ENCODE measurements at regions not wholly inside any gene's neighbourhood (a gene's known extent, or its start where the extent isn't known, plus 50 kb on each side); places are given as distances from the start of the nearest gene placed in this dataset.

- no peak overlapping the region for H3K4me3 ChIP-seq
- WGBS (ENCODE audit: low lambda C conversion rate, missing lambda C conversion rate): 69% methylated on average over 3 of the region's 3 CpGs
- no peaks in the 10 kb centered on the region for H4K20me1 ChIP-seq (ENCODE audit: insufficient read depth, poor library complexity, severe bottlenecking)
- no peaks in the 10 kb centered on the region for H3K4me1 ChIP-seq (ENCODE audit: insufficient read depth)
- no peak overlapping the region for H3K27ac ChIP-seq
- H3K27me3 ChIP-seq: no peaks in the 10 kb centered on the region
- no peaks in the 10 kb centered on the region for H3K9me2 ChIP-seq (replicated peaks; ENCODE audit: insufficient read depth)
- TF ChIP-seq EZH2 (IDR thresholded peaks at IDR 0.05; ENCODE audit: borderline replicate concordance): no peak
- TF ChIP-seq CTCF (IDR thresholded peaks at IDR 0.05; ENCODE audit: poor library complexity): no peak
- TF ChIP-seq EZH2phosphoT487 (IDR thresholded peaks at IDR 0.05; ENCODE audit: low read depth, severe bottlenecking, unreplicated experiment): no peak
- H3K9me3 ChIP-seq (ENCODE audit: low read depth): no peaks in the 10 kb centered on the region
- no peak overlapping the region for H2AFZ ChIP-seq
- no peaks in the 10 kb centered on the region for H3K79me2 ChIP-seq
- no peaks in the 10 kb centered on the region for H3K36me3 ChIP-seq (replicated peaks; ENCODE audit: insufficient read depth, low read depth)
- no peak overlapping the region for H3K4me2 ChIP-seq
- DNase-seq (ENCODE audit: low spot score): peak; percentile 28
These were observed 232.9 kb upstream of the SLC10A2 start for GRCh38 chr13:103299079-103299478.

GRCh38 chr13:103297083-103297482 is 230.9 kb upstream of the SLC10A2 start:
- TF ChIP-seq EZH2 (IDR thresholded peaks at IDR 0.05; ENCODE audit: borderline replicate concordance): no peak
- no peak for TF ChIP-seq EZH2phosphoT487 (IDR thresholded peaks at IDR 0.05; ENCODE audit: low read depth, severe bottlenecking, unreplicated experiment)
- Histone ChIP-seq H3K36me3 (replicated peaks; ENCODE audit: insufficient read depth, low read depth) (no peaks in the 10 kb centered on the region), H3K27ac (no peak overlapping the region), H2AFZ (no peak overlapping the region), H3K9me3 (ENCODE audit: low read depth) (no peaks in the 10 kb centered on the region), H3K4me3 (no peak overlapping the region), H3K4me1 (ENCODE audit: insufficient read depth) (no peaks in the 10 kb centered on the region), H3K9me2 (replicated peaks; ENCODE audit: insufficient read depth) (no peaks in the 10 kb centered on the region), H3K27me3 (no peaks in the 10 kb centered on the region), H4K20me1 (ENCODE audit: insufficient read depth, poor library complexity, severe bottlenecking) (no peaks in the 10 kb centered on the region), H3K79me2 (no peaks in the 10 kb centered on the region), H3K4me2 (no peak overlapping the region)
- no peak for DNase-seq (ENCODE audit: low spot score)
- 93% methylated on average over 2 of the region's 2 CpGs for WGBS (ENCODE audit: low lambda C conversion rate, missing lambda C conversion rate)

GRCh38 chr13:103291798-103292572 is 225.8 kb upstream of the SLC10A2 start:
- TF ChIP-seq CTCF (IDR thresholded peaks at IDR 0.05; ENCODE audit: poor library complexity) (no peak), EZH2phosphoT487 (IDR thresholded peaks at IDR 0.05; ENCODE audit: low read depth, severe bottlenecking, unreplicated experiment) (no peak), EZH2 (IDR thresholded peaks at IDR 0.05; ENCODE audit: borderline replicate concordance) (no peak)
- no peak overlapping the region for H2AFZ ChIP-seq
- no peaks in the 10 kb centered on the region for H3K27me3 ChIP-seq
- H3K36me3 ChIP-seq (replicated peaks; ENCODE audit: insufficient read depth, low read depth): no peaks in the 10 kb centered on the region
- DNase-seq (ENCODE audit: low spot score): no peak
- no peaks in the 10 kb centered on the region for H3K4me1 ChIP-seq (ENCODE audit: insufficient read depth)
- 62% methylated on average over 3 of the region's 3 CpGs for WGBS (ENCODE audit: low lambda C conversion rate, missing lambda C conversion rate)
- H3K4me3 ChIP-seq: no peak overlapping the region
- H3K9me2 ChIP-seq (replicated peaks; ENCODE audit: insufficient read depth): no peaks in the 10 kb centered on the region
- no peaks in the 10 kb centered on the region for H3K79me2 ChIP-seq
- H3K9me3 ChIP-seq (ENCODE audit: low read depth): no peaks in the 10 kb centered on the region
- H3K4me2 ChIP-seq: no peak overlapping the region
- no peak overlapping the region for H3K27ac ChIP-seq
- no peaks in the 10 kb centered on the region for H4K20me1 ChIP-seq (ENCODE audit: insufficient read depth, poor library complexity, severe bottlenecking)

GRCh38 chr13:103291226-103291625 is 225.0 kb upstream of the SLC10A2 start:
- Histone ChIP-seq H3K9me3 (ENCODE audit: low read depth) (no peaks in the 10 kb centered on the region), H3K9me2 (replicated peaks; ENCODE audit: insufficient read depth) (no peaks in the 10 kb centered on the region), H3K27ac (no peak overlapping the region), H2AFZ (no peak overlapping the region), H3K4me3 (no peak overlapping the region), H3K27me3 (no peaks in the 10 kb centered on the region), H3K36me3 (replicated peaks; ENCODE audit: insufficient read depth, low read depth) (no peaks in the 10 kb centered on the region), H4K20me1 (ENCODE audit: insufficient read depth, poor library complexity, severe bottlenecking) (no peaks in the 10 kb centered on the region), H3K79me2 (no peaks in the 10 kb centered on the region), H3K4me1 (ENCODE audit: insufficient read depth) (no peaks in the 10 kb centered on the region), H3K4me2 (no peak overlapping the region)
- WGBS (ENCODE audit: low lambda C conversion rate, missing lambda C conversion rate): 89% methylated on average over 3 of the region's 3 CpGs
- TF ChIP-seq EZH2phosphoT487 (IDR thresholded peaks at IDR 0.05; ENCODE audit: low read depth, severe bottlenecking, unreplicated experiment) (no peak), EZH2 (IDR thresholded peaks at IDR 0.05; ENCODE audit: borderline replicate concordance) (no peak), CTCF (IDR thresholded peaks at IDR 0.05; ENCODE audit: poor library complexity) (no peak)
- DNase-seq (ENCODE audit: low spot score): no peak

Data from hepatocyte (in vitro differentiated cells).